ENCODE measurements at regions not wholly inside any gene's neighbourhood (a gene's known extent, or its start where the extent isn't known, plus 50 kb on each side); places are given as distances from the start of the nearest gene placed in this dataset.

GRCh38 chr16:50428742-50429141 is 60.0 kb upstream of the BRD7 start:
- Mint-ChIP-seq H3K27ac (no peak overlapping the region), H3K4me1 (no peaks in the 10 kb centered on the region), H3K36me3 (ENCODE audit: low read depth) (no peaks in the 10 kb centered on the region), H3K4me3 (no peak overlapping the region), H3K9me3 (no peaks in the 10 kb centered on the region), H3K27me3 (peaks cover 28% of the 10 kb centered on the region)
- no peak for ATAC-seq (replicated peaks)

GRCh38 chr16:50428116-50428515 is 59.3 kb upstream of the BRD7 start:
- H3K9me3 Mint-ChIP-seq = no peaks in the 10 kb centered on the region
- no peaks in the 10 kb centered on the region for H3K36me3 Mint-ChIP-seq (ENCODE audit: low read depth)
- no peak overlapping the region for H3K4me3 Mint-ChIP-seq
- H3K4me1 Mint-ChIP-seq = no peaks in the 10 kb centered on the region
- peaks cover 27% of the 10 kb centered on the region for H3K27me3 Mint-ChIP-seq
- H3K27ac Mint-ChIP-seq = no peak overlapping the region
- ATAC-seq (replicated peaks) = no peak

- Mint-ChIP-seq H3K4me1 (no peaks in the 10 kb centered on the region), H3K27me3 (peaks cover 19% of the 10 kb centered on the region), H3K27ac (no peak overlapping the region), H3K4me3 (no peak overlapping the region), H3K9me3 (no peaks in the 10 kb centered on the region), H3K36me3 (ENCODE audit: low read depth) (no peaks in the 10 kb centered on the region)
- no peak for ATAC-seq (replicated peaks)
Measured at GRCh38 chr16:50427107-50427506, 58.3 kb upstream of the BRD7 start.

- no peaks in the 10 kb centered on the region for H3K9me3 Mint-ChIP-seq
- no peak for ATAC-seq (replicated peaks)
- H3K4me3 Mint-ChIP-seq = no peak overlapping the region
- no peak overlapping the region for H3K27ac Mint-ChIP-seq
- no peaks in the 10 kb centered on the region for H3K36me3 Mint-ChIP-seq (ENCODE audit: low read depth)
- no peaks in the 10 kb centered on the region for H3K4me1 Mint-ChIP-seq
- H3K27me3 Mint-ChIP-seq = peaks cover 22% of the 10 kb centered on the region
Measured at GRCh38 chr16:50425648-50426047, 56.9 kb upstream of the BRD7 start.

- no peak for ATAC-seq (replicated peaks)
- Mint-ChIP-seq H3K4me1 (no peaks in the 10 kb centered on the region), H3K27ac (no peak overlapping the region), H3K4me3 (no peak overlapping the region), H3K9me3 (peaks cover 3% of the 10 kb centered on the region), H3K27me3 (peaks cover 25% of the 10 kb centered on the region), H3K36me3 (ENCODE audit: low read depth) (no peaks in the 10 kb centered on the region)
Measured at GRCh38 chr16:50425044-50425443, 56.3 kb upstream of the BRD7 start.

GRCh38 chr16:50422926-50423325 is 54.1 kb upstream of the BRD7 start:
- no peak overlapping the region for H3K27ac Mint-ChIP-seq
- no peaks in the 10 kb centered on the region for H3K4me1 Mint-ChIP-seq
- H3K9me3 Mint-ChIP-seq = peaks cover 16% of the 10 kb centered on the region
- H3K27me3 Mint-ChIP-seq = peaks cover 28% of the 10 kb centered on the region
- H3K4me3 Mint-ChIP-seq = no peak overlapping the region
- ATAC-seq (replicated peaks) = no peak
- no peaks in the 10 kb centered on the region for H3K36me3 Mint-ChIP-seq (ENCODE audit: low read depth)

- Mint-ChIP-seq H3K36me3 (ENCODE audit: low read depth) (no peaks in the 10 kb centered on the region), H3K4me3 (no peak overlapping the region), H3K27me3 (peaks cover 18% of the 10 kb centered on the region), H3K27ac (no peak overlapping the region), H3K4me1 (no peaks in the 10 kb centered on the region), H3K9me3 (peaks cover 32% of the 10 kb centered on the region)
- no peak for ATAC-seq (replicated peaks)
Measured at GRCh38 chr16:50419116-50419515, 50.3 kb upstream of the BRD7 start.

Data from activated T-helper 17 cell treated with anti-CD3 and anti-CD28 coated beads, Interleukin-2, amount 50 U/mL, for 72 hours (primary cell).